OCI-LY7 (cell line): ENCODE measurements at regions not wholly inside any gene's neighbourhood (a gene's known extent, or its start where the extent isn't known, plus 50 kb on each side); places are given as distances from the start of the nearest gene placed in this dataset.

Experiments
- CTCF ChIP-seq: fragments of 200-600 bp; sonication (generic); conservative IDR thresholded peaks from 2 replicates; pipeline ENCODE4 v1.5.1; 2014; ENCODE audit warnings: mild to moderate bottlenecking, antibody characterized with exemption, low read length, moderate library complexity, mixed read lengths
- EZH2phosphoT487 ChIP-seq: fragments of 200-600 bp; sonication (generic); IDR thresholded peaks from 2 replicates; pipeline ENCODE4 v1.6.1; 2018; ENCODE audit warnings: low read depth, borderline replicate concordance, mild to moderate bottlenecking, mixed run types, antibody characterized with exemption, low read length, moderate library complexity, mixed read lengths

DNA sequence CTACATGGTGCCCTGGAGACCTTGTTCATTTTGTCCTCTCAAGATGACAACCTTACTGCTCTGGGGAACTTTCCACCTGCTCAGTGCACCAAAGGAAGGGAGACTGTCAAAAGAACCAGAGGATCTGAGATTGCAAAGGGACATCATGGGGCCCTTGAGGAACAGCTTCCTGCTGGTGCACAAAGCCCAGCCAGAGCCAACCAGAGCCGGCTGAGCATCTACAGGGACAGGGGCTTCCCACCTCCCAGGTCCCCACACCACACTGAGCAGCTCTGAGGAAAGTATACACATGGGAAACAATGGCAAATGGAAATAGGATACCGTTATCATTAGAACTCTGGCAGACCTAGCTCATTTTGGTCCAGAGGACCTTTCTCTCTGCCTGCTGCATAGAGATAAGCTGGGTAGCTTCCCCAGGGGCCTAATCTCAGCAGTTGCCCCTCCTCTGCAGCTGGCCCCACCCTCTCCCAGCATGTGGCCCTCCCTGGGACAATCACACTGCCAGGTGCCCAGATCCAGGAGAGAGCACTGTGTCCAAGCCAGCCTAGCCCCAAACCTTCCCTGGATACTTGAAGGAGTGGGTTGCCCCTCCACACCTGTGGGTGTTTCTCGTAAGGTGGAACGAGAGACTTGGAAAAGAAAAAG is 123.4 kb upstream of the PRR20G start:
- TF ChIP-seq CTCF (no peak), EZH2phosphoT487 (no peak)
